ENCODE measurements at regions not wholly inside any gene's neighbourhood (a gene's known extent, or its start where the extent isn't known, plus 50 kb on each side); places are given as distances from the start of the nearest gene placed in this dataset.
"Not testable (repeated sequence)": the region's sequence is repeated elsewhere in the genome, so short reads cannot be mapped to it uniquely, and the experiment has no call there.

- ATAC-seq (replicated peaks; ENCODE audit: extremely low read depth, poor library complexity, severe bottlenecking) (no peak), DNase-seq (ENCODE audit: low spot score in 2 of 2) (no peak)
- Mint-ChIP-seq H3K9me3 (peaks cover 7% of the 10 kb centered on the region), H3K27ac (ENCODE audit: low read depth) (no peak overlapping the region), H3K36me3 (ENCODE audit: insufficient read depth) (no peaks in the 10 kb centered on the region), H3K27me3 (no peaks in the 10 kb centered on the region), H3K4me3 (no peak overlapping the region), H3K4me1 (no peaks in the 10 kb centered on the region)
Observed at GRCh38 chr3:102916532-102916931, 481.7 kb downstream of the ZPLD1 start.

GRCh38 chr3:102926618-102927017, 491.8 kb downstream of the ZPLD1 start:
- H3K27ac Mint-ChIP-seq (ENCODE audit: low read depth), result no peak overlapping the region
- H3K4me3 Mint-ChIP-seq, result no peak overlapping the region
- DNase-seq (ENCODE audit: low spot score in 2 of 2) (no peak), ATAC-seq (replicated peaks; ENCODE audit: extremely low read depth, poor library complexity, severe bottlenecking) (no peak)
- no peaks in the 10 kb centered on the region for H3K27me3 Mint-ChIP-seq
- peaks cover 23% of the 10 kb centered on the region for H3K9me3 Mint-ChIP-seq
- peaks cover 2% of the 10 kb centered on the region for H3K36me3 Mint-ChIP-seq (ENCODE audit: insufficient read depth)
- no peaks in the 10 kb centered on the region for H3K4me1 Mint-ChIP-seq

- Mint-ChIP-seq H3K4me3 (no peak overlapping the region), H3K27me3 (no peaks in the 10 kb centered on the region), H3K27ac (ENCODE audit: low read depth) (no peak overlapping the region), H3K36me3 (ENCODE audit: insufficient read depth) (no peaks in the 10 kb centered on the region), H3K9me3 (peaks cover 5% of the 10 kb centered on the region), H3K4me1 (no peaks in the 10 kb centered on the region)
- no peak for DNase-seq (ENCODE audit: low spot score in 2 of 2)
- no peak for ATAC-seq (replicated peaks; ENCODE audit: extremely low read depth, poor library complexity, severe bottlenecking)
Observed at GRCh38 chr3:102933377-102933776, 498.6 kb downstream of the ZPLD1 start.

GRCh38 chr3:102936511-102937045, 501.8 kb downstream of the ZPLD1 start:
- H3K4me1 Mint-ChIP-seq, result no peaks in the 10 kb centered on the region
- H3K36me3 Mint-ChIP-seq (ENCODE audit: insufficient read depth), result no peaks in the 10 kb centered on the region
- DNase-seq (ENCODE audit: low spot score in 2 of 2), result no peak
- no peaks in the 10 kb centered on the region for H3K27me3 Mint-ChIP-seq
- peaks cover 5% of the 10 kb centered on the region for H3K9me3 Mint-ChIP-seq
- no peak overlapping the region for H3K4me3 Mint-ChIP-seq
- ATAC-seq (replicated peaks; ENCODE audit: extremely low read depth, poor library complexity, severe bottlenecking), result no peak
- no peak overlapping the region for H3K27ac Mint-ChIP-seq (ENCODE audit: low read depth)

- DNase-seq (ENCODE audit: low spot score in 2 of 2) (no peak), ATAC-seq (replicated peaks; ENCODE audit: extremely low read depth, poor library complexity, severe bottlenecking) (no peak)
- Mint-ChIP-seq H3K9me3 (no peaks in the 10 kb centered on the region), H3K36me3 (ENCODE audit: insufficient read depth) (no peaks in the 10 kb centered on the region), H3K4me1 (no peaks in the 10 kb centered on the region), H3K27me3 (no peaks in the 10 kb centered on the region), H3K4me3 (no peak overlapping the region), H3K27ac (ENCODE audit: low read depth) (no peak overlapping the region)
Observed at GRCh38 chr3:102941786-102942185, 507.0 kb downstream of the ZPLD1 start.

GRCh38 chr3:102946445-102946844, 511.6 kb downstream of the ZPLD1 start:
- not testable (repeated sequence) for DNase-seq (ENCODE audit: low spot score in 2 of 2); H3K27ac Mint-ChIP-seq (ENCODE audit: low read depth); ATAC-seq (replicated peaks; ENCODE audit: extremely low read depth, poor library complexity, severe bottlenecking); H3K27me3 Mint-ChIP-seq; H3K4me1 Mint-ChIP-seq; H3K9me3 Mint-ChIP-seq; H3K4me3 Mint-ChIP-seq; H3K36me3 Mint-ChIP-seq (ENCODE audit: insufficient read depth)

GRCh38 chr3:102972350-102972749, 537.5 kb downstream of the ZPLD1 start:
- H3K27me3 Mint-ChIP-seq, result no peaks in the 10 kb centered on the region
- H3K4me1 Mint-ChIP-seq, result no peaks in the 10 kb centered on the region
- no peak for ATAC-seq (replicated peaks; ENCODE audit: extremely low read depth, poor library complexity, severe bottlenecking)
- H3K27ac Mint-ChIP-seq (ENCODE audit: low read depth), result no peak overlapping the region
- DNase-seq (ENCODE audit: low spot score in 2 of 2), result no peak
- H3K36me3 Mint-ChIP-seq (ENCODE audit: insufficient read depth), result no peaks in the 10 kb centered on the region
- no peak overlapping the region for H3K4me3 Mint-ChIP-seq
- peaks cover 18% of the 10 kb centered on the region for H3K9me3 Mint-ChIP-seq

GRCh38 chr3:102974333-102974732, 539.5 kb downstream of the ZPLD1 start:
- Mint-ChIP-seq H3K36me3 (ENCODE audit: insufficient read depth) (no peaks in the 10 kb centered on the region), H3K4me1 (no peaks in the 10 kb centered on the region), H3K4me3 (no peak overlapping the region), H3K27ac (ENCODE audit: low read depth) (no peak overlapping the region), H3K9me3 (peaks cover 18% of the 10 kb centered on the region), H3K27me3 (no peaks in the 10 kb centered on the region)
- DNase-seq (ENCODE audit: low spot score in 2 of 2) (no peak), ATAC-seq (replicated peaks; ENCODE audit: extremely low read depth, poor library complexity, severe bottlenecking) (no peak)

GRCh38 chr3:102979191-102979590, 544.4 kb downstream of the ZPLD1 start:
- H3K36me3 Mint-ChIP-seq (ENCODE audit: insufficient read depth), result no peaks in the 10 kb centered on the region
- H3K27me3 Mint-ChIP-seq, result no peaks in the 10 kb centered on the region
- ATAC-seq (replicated peaks; ENCODE audit: extremely low read depth, poor library complexity, severe bottlenecking) (no peak), DNase-seq (ENCODE audit: low spot score in 2 of 2) (no peak)
- no peak overlapping the region for H3K4me3 Mint-ChIP-seq
- H3K4me1 Mint-ChIP-seq, result no peaks in the 10 kb centered on the region
- H3K27ac Mint-ChIP-seq (ENCODE audit: low read depth), result no peak overlapping the region
- peaks cover 13% of the 10 kb centered on the region for H3K9me3 Mint-ChIP-seq

GRCh38 chr3:102979682-102980354, 545.0 kb downstream of the ZPLD1 start:
- Mint-ChIP-seq H3K4me3 (no peak overlapping the region), H3K9me3 (peaks cover 13% of the 10 kb centered on the region), H3K4me1 (no peaks in the 10 kb centered on the region), H3K27ac (ENCODE audit: low read depth) (no peak overlapping the region), H3K36me3 (ENCODE audit: insufficient read depth) (peaks cover under 1% of the 10 kb centered on the region), H3K27me3 (no peaks in the 10 kb centered on the region)
- ATAC-seq (replicated peaks; ENCODE audit: extremely low read depth, poor library complexity, severe bottlenecking), result no peak
- DNase-seq (ENCODE audit: low spot score in 2 of 2), result no peak

GRCh38 chr3:102980355-102980696, 545.5 kb downstream of the ZPLD1 start:
- peaks cover 8% of the 10 kb centered on the region for H3K9me3 Mint-ChIP-seq
- ATAC-seq (replicated peaks; ENCODE audit: extremely low read depth, poor library complexity, severe bottlenecking) (no peak), DNase-seq (ENCODE audit: low spot score in 2 of 2) (no peak)
- no peak overlapping the region for H3K4me3 Mint-ChIP-seq
- no peaks in the 10 kb centered on the region for H3K27me3 Mint-ChIP-seq
- peaks cover 2% of the 10 kb centered on the region for H3K36me3 Mint-ChIP-seq (ENCODE audit: insufficient read depth)
- no peak overlapping the region for H3K27ac Mint-ChIP-seq (ENCODE audit: low read depth)
- H3K4me1 Mint-ChIP-seq, result no peaks in the 10 kb centered on the region

GRCh38 chr3:103002425-103003176, 567.8 kb downstream of the ZPLD1 start:
- no peaks in the 10 kb centered on the region for H3K4me1 Mint-ChIP-seq
- peaks cover 14% of the 10 kb centered on the region for H3K9me3 Mint-ChIP-seq
- H3K27me3 Mint-ChIP-seq, result no peaks in the 10 kb centered on the region
- H3K4me3 Mint-ChIP-seq, result no peak overlapping the region
- no peak for ATAC-seq (replicated peaks; ENCODE audit: extremely low read depth, poor library complexity, severe bottlenecking)
- H3K27ac Mint-ChIP-seq (ENCODE audit: low read depth), result no peak overlapping the region
- no peak for DNase-seq (ENCODE audit: low spot score in 2 of 2)
- no peaks in the 10 kb centered on the region for H3K36me3 Mint-ChIP-seq (ENCODE audit: insufficient read depth)

GRCh38 chr3:103006526-103007183, 571.8 kb downstream of the ZPLD1 start:
- H3K9me3 Mint-ChIP-seq, result peaks cover 20% of the 10 kb centered on the region
- H3K27me3 Mint-ChIP-seq, result no peaks in the 10 kb centered on the region
- H3K27ac Mint-ChIP-seq (ENCODE audit: low read depth), result no peak overlapping the region
- H3K4me1 Mint-ChIP-seq, result no peaks in the 10 kb centered on the region
- ATAC-seq (replicated peaks; ENCODE audit: extremely low read depth, poor library complexity, severe bottlenecking), result no peak
- DNase-seq (ENCODE audit: low spot score in 2 of 2), result no peak
- no peak overlapping the region for H3K4me3 Mint-ChIP-seq
- H3K36me3 Mint-ChIP-seq (ENCODE audit: insufficient read depth), result no peaks in the 10 kb centered on the region
